IPS-18c (cell line): ENCODE measurements at regions not wholly inside any gene's neighbourhood (a gene's known extent, or its start where the extent isn't known, plus 50 kb on each side); places are given as distances from the start of the nearest gene placed in this dataset.
"Not testable (repeated sequence)": the region's sequence is repeated elsewhere in the genome, so short reads cannot be mapped to it uniquely, and the experiment has no call there.

Experiments used
- H3K4me3 ChIP-seq: 2 replicates; pipeline ENCODE4 v1.7.0; 2013; ENCODE audit warnings: low read depth, mild to moderate bottlenecking, low read length, moderate library complexity; ENCODE audit not compliant: insufficient read depth
- H3K9me3 ChIP-seq: one replicate; pipeline ENCODE4 v1.6.1; 2013; ENCODE audit warnings: mild to moderate bottlenecking, low read length, moderate library complexity; ENCODE audit not compliant: control insufficient read depth, insufficient read depth

GRCh38 chr14:98925354-98926040, 346.5 kb downstream of the BCL11B start:
- no peaks in the 10 kb centered on the region for H3K9me3 ChIP-seq
- H3K4me3 ChIP-seq: no peak overlapping the region

DNA sequence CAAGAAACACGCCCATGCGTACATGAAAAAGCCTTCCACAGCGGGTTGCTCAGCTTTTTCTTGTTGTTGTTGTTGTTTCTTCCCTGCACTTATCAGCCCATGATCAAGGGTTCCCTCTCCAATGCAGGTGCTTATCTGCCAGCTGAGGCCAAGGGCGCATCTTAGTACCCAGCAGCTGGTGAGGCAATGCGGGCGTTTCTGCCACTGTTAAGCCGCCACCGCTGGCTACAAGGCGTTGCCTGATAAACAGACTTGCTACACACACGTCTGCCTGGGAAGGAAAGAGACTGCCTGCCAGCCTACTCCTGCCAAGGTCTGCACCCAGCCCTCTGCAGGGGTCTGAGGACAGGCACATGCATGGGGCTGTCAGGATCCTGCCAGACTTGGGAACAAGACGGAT, 345.9 kb downstream of the BCL11B start:
- no peak overlapping the region for H3K4me3 ChIP-seq
- H3K9me3 ChIP-seq: no peaks in the 10 kb centered on the region

GRCh38 chr14:98926801-98927200, 345.2 kb downstream of the BCL11B start:
- no peaks in the 10 kb centered on the region for H3K9me3 ChIP-seq
- no peak overlapping the region for H3K4me3 ChIP-seq

GRCh38 chr14:98927986-98928385, 344.0 kb downstream of the BCL11B start:
- H3K4me3 ChIP-seq: no peak overlapping the region
- H3K9me3 ChIP-seq: no peaks in the 10 kb centered on the region

- Histone ChIP-seq H3K4me3 (no peak overlapping the region), H3K9me3 (no peaks in the 10 kb centered on the region)
Measured at GRCh38 chr14:98928418-98928817, 343.6 kb downstream of the BCL11B start.

DNA sequence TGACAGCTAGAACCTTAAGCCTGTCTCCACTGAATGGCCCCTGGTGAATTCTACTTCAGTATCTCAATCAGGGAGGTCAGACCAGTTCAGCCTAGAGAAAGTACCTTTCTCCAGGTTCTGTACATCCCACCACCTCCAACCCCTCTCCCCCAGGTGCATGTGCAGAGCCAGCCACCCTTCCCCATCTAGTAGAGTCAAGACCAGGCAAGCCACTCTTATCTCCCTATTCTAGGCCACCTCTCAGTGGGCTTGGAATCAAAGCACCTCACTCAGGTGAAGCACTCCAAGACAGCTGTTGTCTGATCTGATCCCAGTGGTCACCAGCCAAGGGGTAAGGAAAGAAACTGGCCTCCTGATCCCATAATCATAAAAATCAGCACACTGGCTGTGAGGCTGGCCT, 340.9 kb downstream of the BCL11B start:
- H3K4me3 ChIP-seq: no peak overlapping the region
- no peaks in the 10 kb centered on the region for H3K9me3 ChIP-seq

- no peak overlapping the region for H3K4me3 ChIP-seq
- no peaks in the 10 kb centered on the region for H3K9me3 ChIP-seq
Measured at GRCh38 chr14:98931911-98932310, 340.1 kb downstream of the BCL11B start.

GRCh38 chr14:98932431-98933325, 339.3 kb downstream of the BCL11B start:
- Histone ChIP-seq H3K9me3 (no peaks in the 10 kb centered on the region), H3K4me3 (no peak overlapping the region)

DNA sequence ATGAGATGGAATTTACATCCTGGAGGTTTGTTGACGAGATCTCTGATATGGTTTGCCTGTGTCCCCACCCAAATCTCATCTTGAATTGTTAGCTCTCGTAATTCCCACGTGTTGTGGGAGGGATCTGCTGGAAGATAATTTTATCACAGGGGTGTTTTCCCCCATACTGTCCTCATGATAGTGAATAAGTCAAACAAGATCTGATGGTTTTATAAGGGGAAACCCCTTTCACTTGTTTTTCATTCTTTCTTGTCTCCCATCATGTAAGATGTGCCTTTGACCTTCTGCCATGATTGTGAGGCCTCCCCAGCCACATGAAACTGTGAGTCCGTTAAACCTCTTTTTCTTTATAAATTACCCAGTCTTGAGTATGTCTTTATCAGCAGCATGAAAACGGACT, 337.4 kb downstream of the BCL11B start:
- H3K9me3 ChIP-seq, H3K4me3 ChIP-seq: not testable (repeated sequence)

GRCh38 chr14:98935921-98936320, 336.1 kb downstream of the BCL11B start:
- Histone ChIP-seq H3K4me3 (no peak overlapping the region), H3K9me3 (no peaks in the 10 kb centered on the region)

DNA sequence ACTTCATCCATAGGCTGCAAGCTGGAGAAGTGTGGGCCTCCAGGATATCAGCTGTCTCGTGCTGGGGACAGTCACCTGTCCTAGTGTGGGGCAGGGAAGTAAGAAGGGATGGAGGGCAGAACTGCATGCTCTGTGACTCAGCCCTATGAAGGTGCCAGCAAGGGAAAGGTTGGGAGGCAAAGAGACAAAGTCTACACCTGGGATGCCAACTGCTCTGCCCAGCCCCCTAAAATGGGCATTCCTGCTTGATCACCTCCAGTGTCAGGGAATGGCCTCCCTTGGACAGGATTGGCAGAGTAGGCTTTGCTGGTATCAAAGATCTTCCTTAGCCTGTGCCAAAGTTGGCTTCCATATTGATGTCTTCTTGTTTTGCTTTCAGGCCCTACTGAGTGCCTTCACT, 335.0 kb downstream of the BCL11B start:
- Histone ChIP-seq H3K4me3 (no peak overlapping the region), H3K9me3 (no peaks in the 10 kb centered on the region)

DNA sequence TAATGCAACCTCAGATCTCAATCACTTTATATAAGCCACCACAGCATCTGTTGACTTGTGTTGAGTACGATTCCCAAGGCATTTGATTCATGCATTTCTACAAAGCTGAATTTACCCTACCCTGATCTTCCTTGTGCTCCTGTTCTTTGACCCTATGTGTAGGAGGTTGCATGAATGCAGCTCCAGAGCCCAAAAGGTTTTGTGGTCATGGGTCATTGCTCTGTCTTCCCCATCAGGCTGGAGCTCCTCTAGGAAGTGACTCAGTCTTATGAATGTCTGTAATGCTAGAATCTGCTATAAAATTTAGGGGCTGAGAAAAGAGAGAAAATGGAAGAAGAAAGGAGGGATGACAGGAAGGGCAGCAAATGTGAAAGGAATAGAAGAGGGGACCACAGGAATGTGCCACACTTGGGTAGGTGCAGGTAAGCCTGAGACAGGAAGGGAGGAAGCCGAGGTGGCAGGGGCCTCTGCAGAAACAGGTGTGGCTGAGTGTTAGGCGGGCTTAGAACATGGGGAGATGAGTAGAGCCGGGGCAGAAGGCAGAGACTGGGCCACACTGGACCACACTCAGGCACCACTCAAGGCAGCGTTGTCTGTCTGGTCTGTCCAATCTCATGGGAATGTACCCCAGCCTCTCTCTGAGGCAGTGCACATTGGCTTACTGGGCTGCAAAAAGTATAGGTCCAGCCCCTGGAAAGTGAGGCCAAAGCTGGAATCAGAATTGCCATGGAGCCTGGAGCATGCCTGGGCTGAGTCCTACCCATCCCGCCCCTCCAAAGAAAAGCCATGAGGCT, 334.1 kb downstream of the BCL11B start:
- no peak overlapping the region for H3K4me3 ChIP-seq
- H3K9me3 ChIP-seq: no peaks in the 10 kb centered on the region

DNA sequence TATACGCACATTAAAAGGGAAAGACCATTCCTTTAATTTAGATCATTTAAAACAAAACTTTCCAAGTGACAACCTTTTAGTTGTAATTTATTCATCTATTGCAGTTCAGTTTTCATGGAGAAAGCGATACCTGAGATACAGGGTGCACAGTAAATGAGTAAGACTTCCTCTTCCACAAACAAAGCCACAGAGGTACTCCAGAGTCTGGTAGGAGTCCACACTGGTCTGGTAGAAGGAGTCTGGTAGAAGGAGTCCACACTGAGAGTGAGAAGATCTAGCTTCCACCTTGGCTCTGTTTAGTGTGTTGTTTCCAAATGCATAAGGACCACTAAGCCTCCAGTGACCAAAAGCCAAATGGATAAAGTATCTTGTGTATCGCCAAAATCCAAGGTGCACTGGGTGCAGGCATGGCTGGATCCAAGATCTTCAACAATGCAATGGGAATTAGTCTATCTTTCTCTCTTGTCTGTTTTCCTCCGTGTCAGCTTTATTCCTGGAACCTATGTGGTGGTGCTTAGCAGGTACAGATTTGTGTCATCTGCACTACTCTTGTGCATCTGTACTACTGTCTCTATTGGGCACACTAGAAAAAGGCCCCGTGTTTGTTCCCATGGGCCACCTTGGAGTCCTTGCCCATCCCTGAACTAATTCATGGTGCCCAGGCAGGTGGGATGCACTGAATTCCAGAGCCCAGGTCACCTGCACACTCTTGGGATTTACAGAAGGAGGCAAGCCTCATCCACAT, 331.1 kb downstream of the BCL11B start:
- Histone ChIP-seq H3K9me3 (no peaks in the 10 kb centered on the region), H3K4me3 (no peak overlapping the region)

- Histone ChIP-seq H3K4me3 (no peak overlapping the region), H3K9me3 (no peaks in the 10 kb centered on the region)
Measured at GRCh38 chr14:98941481-98941880, 330.5 kb downstream of the BCL11B start.

GRCh38 chr14:98943907-98944306, 328.1 kb downstream of the BCL11B start:
- Histone ChIP-seq H3K4me3 (no peak overlapping the region), H3K9me3 (no peaks in the 10 kb centered on the region)

DNA sequence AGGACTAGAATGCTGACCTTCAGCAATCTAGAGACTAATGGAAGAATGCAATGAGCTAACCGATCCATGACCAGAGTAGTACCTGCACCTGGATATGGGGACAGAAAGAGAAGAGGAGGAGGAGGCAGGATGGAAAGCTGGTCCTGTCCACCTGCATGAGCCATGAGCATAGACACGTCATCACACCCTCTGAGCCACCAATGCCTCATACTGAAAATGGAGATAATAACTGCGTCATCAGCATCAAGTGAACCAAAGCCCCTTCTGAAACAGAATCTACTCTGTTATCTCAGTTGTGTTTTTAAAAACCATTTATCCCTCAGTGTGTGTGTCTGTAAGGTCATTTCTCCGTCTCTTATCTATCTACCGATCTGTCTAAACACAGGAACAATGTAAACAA, 327.0 kb downstream of the BCL11B start:
- H3K4me3 ChIP-seq: no peak overlapping the region
- H3K9me3 ChIP-seq: no peaks in the 10 kb centered on the region
